ENCODE measurements at regions not wholly inside any gene's neighbourhood (a gene's known extent, or its start where the extent isn't known, plus 50 kb on each side); places are given as distances from the start of the nearest gene placed in this dataset.

DNA sequence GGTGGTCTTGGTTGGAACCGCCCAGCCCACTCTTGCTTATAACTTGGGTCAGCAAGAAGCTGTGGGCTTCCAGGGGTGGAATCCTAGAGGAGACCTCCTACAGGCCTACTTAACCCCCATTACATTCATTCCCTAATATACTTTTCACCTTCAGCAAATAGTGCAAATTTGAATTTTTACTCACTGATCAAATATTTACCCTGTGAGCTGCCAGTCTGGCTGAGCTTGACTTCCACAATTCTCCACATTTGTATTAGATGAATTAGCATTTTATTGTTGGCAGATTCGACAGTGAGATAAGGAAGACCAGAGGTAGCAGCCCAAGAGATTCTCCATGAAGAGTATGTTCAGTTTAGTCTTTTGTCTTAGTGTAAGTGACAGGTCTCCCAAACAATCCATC, 199.6 kb downstream of the BCOR start:
- H3K4me3 ChIP-seq (ENCODE audit: insufficient read depth in 1 of 2, low read depth in 1 of 2, low read length in 2 of 2) = no peak overlapping the region
- H3K4me2 ChIP-seq (ENCODE audit: low read length, poor library complexity, severe bottlenecking) = no peak overlapping the region
- no peak overlapping the region for H4K91ac ChIP-seq (ENCODE audit: low read length)
- H3K9ac ChIP-seq (ENCODE audit: low read length) = no peak overlapping the region
- peak overlapping the region; percentile 77 for H3K27ac ChIP-seq (ENCODE audit: low read length, poor library complexity, severe bottlenecking)
- H3K18ac ChIP-seq (ENCODE audit: low read depth in 1 of 2, low read length in 2 of 2) = peak overlapping the region in 1 of 2 experiments; percentile 21
- no peak overlapping the region for H2BK15ac ChIP-seq (ENCODE audit: low read depth, poor library complexity, severe bottlenecking)
- WGBS = 100% methylated on average over 1 of the region's 2 CpGs
- H2BK5ac ChIP-seq (ENCODE audit: low read depth, low read length, poor library complexity, severe bottlenecking) = no peak overlapping the region
- no peak for DNase-seq
- H3K14ac ChIP-seq (ENCODE audit: low read length in 2 of 2) = no peak overlapping the region
- no peak overlapping the region for H4K8ac ChIP-seq (ENCODE audit: low read length)
- no peak overlapping the region for H2BK12ac ChIP-seq (ENCODE audit: low read length in 2 of 2)
- H2AFZ ChIP-seq (ENCODE audit: low read depth, low read length) = no peak overlapping the region
- no peaks in the 10 kb centered on the region for H3K9me3 ChIP-seq (ENCODE audit: control insufficient read depth, low read length)
- no peaks in the 10 kb centered on the region for H3K36me3 ChIP-seq (ENCODE audit: control insufficient read depth in 1 of 2, insufficient read depth in 2 of 2, low read depth in 1 of 2, low read length in 2 of 2)
- no peak overlapping the region for H2BK120ac ChIP-seq (ENCODE audit: low read depth, low read length)
- peaks cover 28% of the 10 kb centered on the region for H3K4me1 ChIP-seq (ENCODE audit: control insufficient read depth, insufficient read depth, low read depth, low read length)
- H3K4ac ChIP-seq (ENCODE audit: low read depth in 1 of 2, low read length in 2 of 2) = peak overlapping the region in 1 of 2 experiments; percentile 11
- peaks cover 0 to 38% of the 10 kb centered on the region in 2 experiments for H3K27me3 ChIP-seq (ENCODE audit: control insufficient read depth in 1 of 2, insufficient read depth in 1 of 2, low read length in 2 of 2)
- H2AK5ac ChIP-seq (ENCODE audit: low read length, severe bottlenecking) = peak overlapping the region; percentile 35
- H3K79me1 ChIP-seq (replicated peaks; ENCODE audit: low read length, poor library complexity, severe bottlenecking) = no peaks in the 10 kb centered on the region
- H3K23ac ChIP-seq (ENCODE audit: low read length in 2 of 2) = no peak overlapping the region

DNA sequence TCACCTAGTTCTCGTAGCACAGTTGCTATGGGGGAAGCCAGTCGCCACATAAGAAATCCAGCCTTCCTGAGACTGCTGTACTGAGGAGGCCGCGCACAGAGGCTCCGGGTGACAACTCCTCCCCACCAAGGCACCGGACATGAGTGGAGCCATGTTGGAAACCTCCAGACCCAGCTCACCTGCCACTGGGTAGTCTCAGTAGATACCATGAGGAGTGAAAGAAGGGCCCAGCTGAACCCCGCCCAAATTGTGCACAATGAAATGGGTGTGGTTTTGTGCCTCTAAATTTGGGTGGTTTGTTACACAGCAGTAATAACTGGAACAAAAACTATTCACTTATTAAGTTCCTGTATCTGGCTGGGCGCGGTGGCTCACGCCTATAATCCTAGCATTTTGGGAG, 198.7 kb downstream of the BCOR start:
- WGBS = 86% methylated on average over 7 of the region's 10 CpGs
- Histone ChIP-seq H2BK5ac (ENCODE audit: low read depth, low read length, poor library complexity, severe bottlenecking) (no peak overlapping the region), H3K36me3 (ENCODE audit: control insufficient read depth in 1 of 2, insufficient read depth in 2 of 2, low read depth in 1 of 2, low read length in 2 of 2) (no peaks in the 10 kb centered on the region), H3K27ac (ENCODE audit: low read length, poor library complexity, severe bottlenecking) (no peak overlapping the region), H3K4me3 (ENCODE audit: insufficient read depth in 1 of 2, low read depth in 1 of 2, low read length in 2 of 2) (no peak overlapping the region), H3K79me1 (replicated peaks; ENCODE audit: low read length, poor library complexity, severe bottlenecking) (no peaks in the 10 kb centered on the region), H2BK12ac (ENCODE audit: low read length in 2 of 2) (no peak overlapping the region), H2AFZ (ENCODE audit: low read depth, low read length) (no peak overlapping the region), H2AK5ac (ENCODE audit: low read length, severe bottlenecking) (peak overlapping the region; percentile 33), H3K4ac (ENCODE audit: low read depth in 1 of 2, low read length in 2 of 2) (no peak overlapping the region), H3K18ac (ENCODE audit: low read depth in 1 of 2, low read length in 2 of 2) (no peak overlapping the region), H2BK15ac (ENCODE audit: low read depth, poor library complexity, severe bottlenecking) (no peak overlapping the region), H3K27me3 (ENCODE audit: control insufficient read depth in 1 of 2, insufficient read depth in 1 of 2, low read length in 2 of 2) (peaks cover 0 to 35% of the 10 kb centered on the region in 2 experiments), H3K9ac (ENCODE audit: low read length) (no peak overlapping the region), H2BK120ac (ENCODE audit: low read depth, low read length) (no peak overlapping the region), H3K14ac (ENCODE audit: low read length in 2 of 2) (no peak overlapping the region), H3K4me2 (ENCODE audit: low read length, poor library complexity, severe bottlenecking) (no peak overlapping the region), H4K91ac (ENCODE audit: low read length) (no peak overlapping the region), H3K9me3 (ENCODE audit: control insufficient read depth, low read length) (no peaks in the 10 kb centered on the region), H3K23ac (ENCODE audit: low read length in 2 of 2) (no peak overlapping the region), H4K8ac (ENCODE audit: low read length) (no peak overlapping the region), H3K4me1 (ENCODE audit: control insufficient read depth, insufficient read depth, low read depth, low read length) (peaks cover 31% of the 10 kb centered on the region)
- no peak for DNase-seq

DNA sequence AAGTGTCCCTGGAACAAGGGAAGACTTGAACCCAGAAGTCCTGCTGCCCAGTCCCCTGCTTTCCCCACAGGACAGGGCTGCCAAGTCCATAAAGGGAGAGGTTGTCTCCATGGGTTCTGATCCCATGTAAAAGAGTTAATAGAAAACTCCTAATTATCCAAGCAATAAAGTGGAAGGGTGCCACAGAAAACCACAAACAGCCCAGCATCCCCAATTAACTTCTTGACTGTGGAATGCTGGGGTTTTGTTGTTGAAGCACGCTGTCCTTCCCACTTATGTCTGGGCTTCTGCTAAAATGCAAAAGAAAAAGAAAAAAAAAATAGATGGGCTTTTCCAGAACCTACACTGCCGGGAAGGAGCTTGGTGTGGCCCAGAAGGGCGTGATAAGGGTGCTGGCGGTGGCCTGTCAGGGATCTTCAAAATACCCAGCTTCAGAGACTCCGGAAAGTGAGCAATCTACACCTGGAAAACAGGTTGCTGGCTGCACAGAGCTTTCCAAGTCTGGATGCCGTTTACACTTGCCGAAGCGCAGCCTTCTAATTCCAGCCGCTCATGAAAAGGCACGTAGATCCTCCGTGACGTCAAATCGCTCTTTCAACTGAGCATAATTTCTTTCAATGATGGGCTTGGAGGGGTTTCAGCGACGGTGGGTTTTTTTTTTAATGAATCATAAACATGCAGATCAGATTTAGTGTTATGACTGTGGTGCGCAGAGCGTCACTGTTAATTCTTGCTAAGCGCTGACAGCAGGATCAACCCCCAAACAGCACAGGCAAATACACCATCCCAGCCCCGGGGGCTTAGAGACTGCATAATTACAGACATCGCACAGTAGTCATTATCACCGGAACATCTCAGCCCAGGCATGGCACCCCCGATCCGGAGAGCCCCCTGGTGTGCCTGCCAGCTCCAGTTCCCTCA, 197.6 kb downstream of the BCOR start:
- no peak overlapping the region for H3K14ac ChIP-seq (ENCODE audit: low read length in 2 of 2)
- peaks cover 0 to 42% of the 10 kb centered on the region in 2 experiments for H3K27me3 ChIP-seq (ENCODE audit: control insufficient read depth in 1 of 2, insufficient read depth in 1 of 2, low read length in 2 of 2)
- peak overlapping the region in 1 of 2 experiments; percentile 62 for H3K18ac ChIP-seq (ENCODE audit: low read depth in 1 of 2, low read length in 2 of 2)
- no peak overlapping the region for H3K4me2 ChIP-seq (ENCODE audit: low read length, poor library complexity, severe bottlenecking)
- no peak overlapping the region for H3K4ac ChIP-seq (ENCODE audit: low read depth in 1 of 2, low read length in 2 of 2)
- no peak overlapping the region for H2BK12ac ChIP-seq (ENCODE audit: low read length in 2 of 2)
- peaks cover 34% of the 10 kb centered on the region for H3K4me1 ChIP-seq (ENCODE audit: control insufficient read depth, insufficient read depth, low read depth, low read length)
- H3K9ac ChIP-seq (ENCODE audit: low read length) = no peak overlapping the region
- no peaks in the 10 kb centered on the region for H3K9me3 ChIP-seq (ENCODE audit: control insufficient read depth, low read length)
- H4K8ac ChIP-seq (ENCODE audit: low read length) = no peak overlapping the region
- H2AFZ ChIP-seq (ENCODE audit: low read depth, low read length) = no peak overlapping the region
- H3K23ac ChIP-seq (ENCODE audit: low read length in 2 of 2) = no peak overlapping the region
- H3K79me1 ChIP-seq (replicated peaks; ENCODE audit: low read length, poor library complexity, severe bottlenecking) = no peaks in the 10 kb centered on the region
- H4K91ac ChIP-seq (ENCODE audit: low read length) = no peak overlapping the region
- no peak for DNase-seq
- H3K4me3 ChIP-seq (ENCODE audit: insufficient read depth in 1 of 2, low read depth in 1 of 2, low read length in 2 of 2) = peak overlapping the region in 1 of 2 experiments; percentile 12
- 80% methylated on average over 21 of the region's 23 CpGs for WGBS
- no peaks in the 10 kb centered on the region for H3K36me3 ChIP-seq (ENCODE audit: control insufficient read depth in 1 of 2, insufficient read depth in 2 of 2, low read depth in 1 of 2, low read length in 2 of 2)
- no peak overlapping the region for H2BK120ac ChIP-seq (ENCODE audit: low read depth, low read length)
- H2AK5ac ChIP-seq (ENCODE audit: low read length, severe bottlenecking) = no peak overlapping the region
- no peak overlapping the region for H3K27ac ChIP-seq (ENCODE audit: low read length, poor library complexity, severe bottlenecking)
- no peak overlapping the region for H2BK15ac ChIP-seq (ENCODE audit: low read depth, poor library complexity, severe bottlenecking)
- no peak overlapping the region for H2BK5ac ChIP-seq (ENCODE audit: low read depth, low read length, poor library complexity, severe bottlenecking)

DNA sequence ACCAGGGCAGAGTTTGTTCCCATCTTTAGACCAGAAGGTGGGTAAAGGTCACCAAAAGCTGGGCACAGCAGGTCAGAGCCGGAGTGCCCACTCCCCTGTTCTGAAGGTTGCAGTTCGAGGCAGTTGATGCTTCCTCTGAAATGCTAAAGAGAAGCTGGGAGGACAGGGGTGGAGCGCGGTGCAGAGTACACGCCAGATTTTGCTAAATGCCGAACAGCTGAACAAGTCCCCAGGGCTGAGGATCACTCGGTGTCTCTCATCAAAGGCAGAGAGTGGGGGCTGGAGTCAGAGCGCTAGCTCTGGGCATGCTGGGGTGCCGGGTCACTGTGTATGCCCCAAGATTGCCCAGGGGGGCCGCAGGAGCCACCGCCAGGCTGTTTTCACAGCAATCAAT, 197.0 kb downstream of the BCOR start:
- Histone ChIP-seq H3K4me1 (ENCODE audit: control insufficient read depth, insufficient read depth, low read depth, low read length) (peaks cover 33% of the 10 kb centered on the region), H3K36me3 (ENCODE audit: control insufficient read depth in 1 of 2, insufficient read depth in 2 of 2, low read depth in 1 of 2, low read length in 2 of 2) (no peaks in the 10 kb centered on the region), H3K23ac (ENCODE audit: low read length in 2 of 2) (no peak overlapping the region), H3K18ac (ENCODE audit: low read depth in 1 of 2, low read length in 2 of 2) (no peak overlapping the region), H2AFZ (ENCODE audit: low read depth, low read length) (no peak overlapping the region), H3K27ac (ENCODE audit: low read length, poor library complexity, severe bottlenecking) (no peak overlapping the region), H3K79me1 (replicated peaks; ENCODE audit: low read length, poor library complexity, severe bottlenecking) (no peaks in the 10 kb centered on the region), H3K9ac (ENCODE audit: low read length) (no peak overlapping the region), H3K14ac (ENCODE audit: low read length in 2 of 2) (no peak overlapping the region), H2BK12ac (ENCODE audit: low read length in 2 of 2) (no peak overlapping the region), H4K8ac (ENCODE audit: low read length) (no peak overlapping the region), H2BK15ac (ENCODE audit: low read depth, poor library complexity, severe bottlenecking) (no peak overlapping the region), H2AK5ac (ENCODE audit: low read length, severe bottlenecking) (no peak overlapping the region), H2BK5ac (ENCODE audit: low read depth, low read length, poor library complexity, severe bottlenecking) (no peak overlapping the region), H2BK120ac (ENCODE audit: low read depth, low read length) (peak overlapping the region; percentile 21), H4K91ac (ENCODE audit: low read length) (no peak overlapping the region), H3K9me3 (ENCODE audit: control insufficient read depth, low read length) (no peaks in the 10 kb centered on the region), H3K4me2 (ENCODE audit: low read length, poor library complexity, severe bottlenecking) (no peak overlapping the region), H3K4me3 (ENCODE audit: insufficient read depth in 1 of 2, low read depth in 1 of 2, low read length in 2 of 2) (peak overlapping the region in 1 of 2 experiments; percentile 12), H3K4ac (ENCODE audit: low read depth in 1 of 2, low read length in 2 of 2) (no peak overlapping the region), H3K27me3 (ENCODE audit: control insufficient read depth in 1 of 2, insufficient read depth in 1 of 2, low read length in 2 of 2) (peaks cover 0 to 39% of the 10 kb centered on the region in 2 experiments)
- no peak for DNase-seq
- WGBS = 61% methylated on average over 8 of the region's 11 CpGs
